ENCODE measurements at regions not wholly inside any gene's neighbourhood (a gene's known extent, or its start where the extent isn't known, plus 50 kb on each side); places are given as distances from the start of the nearest gene placed in this dataset.

- TF ChIP-seq, protein P1, sequence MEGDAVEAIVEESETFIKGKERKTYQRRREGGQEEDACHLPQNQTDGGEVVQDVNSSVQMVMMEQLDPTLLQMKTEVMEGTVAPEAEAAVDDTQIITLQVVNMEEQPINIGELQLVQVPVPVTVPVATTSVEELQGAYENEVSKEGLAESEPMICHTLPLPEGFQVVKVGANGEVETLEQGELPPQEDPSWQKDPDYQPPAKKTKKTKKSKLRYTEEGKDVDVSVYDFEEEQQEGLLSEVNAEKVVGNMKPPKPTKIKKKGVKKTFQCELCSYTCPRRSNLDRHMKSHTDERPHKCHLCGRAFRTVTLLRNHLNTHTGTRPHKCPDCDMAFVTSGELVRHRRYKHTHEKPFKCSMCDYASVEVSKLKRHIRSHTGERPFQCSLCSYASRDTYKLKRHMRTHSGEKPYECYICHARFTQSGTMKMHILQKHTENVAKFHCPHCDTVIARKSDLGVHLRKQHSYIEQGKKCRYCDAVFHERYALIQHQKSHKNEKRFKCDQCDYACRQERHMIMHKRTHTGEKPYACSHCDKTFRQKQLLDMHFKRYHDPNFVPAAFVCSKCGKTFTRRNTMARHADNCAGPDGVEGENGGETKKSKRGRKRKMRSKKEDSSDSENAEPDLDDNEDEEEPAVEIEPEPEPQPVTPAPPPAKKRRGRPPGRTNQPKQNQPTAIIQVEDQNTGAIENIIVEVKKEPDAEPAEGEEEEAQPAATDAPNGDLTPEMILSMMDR (IDR thresholded peaks at IDR 0.05; ENCODE audit: low read depth, low read length) = no peak
- no peak for TF ChIP-seq POLR2A (IDR thresholded peaks at IDR 0.05; ENCODE audit: extremely low read depth, insufficient read length)
- TF ChIP-seq, protein P2, sequence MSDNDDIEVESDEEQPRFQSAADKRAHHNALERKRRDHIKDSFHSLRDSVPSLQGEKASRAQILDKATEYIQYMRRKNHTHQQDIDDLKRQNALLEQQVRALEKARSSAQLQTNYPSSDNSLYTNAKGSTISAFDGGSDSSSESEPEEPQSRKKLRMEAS (IDR thresholded peaks at IDR 0.05; ENCODE audit: low read depth, low read length) = no peak
- TF ChIP-seq MYC (IDR thresholded peaks at IDR 0.05; ENCODE audit: low read depth, low read length) = no peak
Measured at GRCh38 chr13:106418556-106418955, 116.9 kb downstream of the EFNB2 start.

Data from NB4 (cell line).